HT1080 (cell line): ENCODE measurements at regions not wholly inside any gene's neighbourhood (a gene's known extent, or its start where the extent isn't known, plus 50 kb on each side); places are given as distances from the start of the nearest gene placed in this dataset.

ENCODE experiments used
- DNase-seq: peaks from one replicate; pipeline ENCODE4 v3.0.0-alpha.2; 2015; ENCODE audit warnings: low read depth

DNA sequence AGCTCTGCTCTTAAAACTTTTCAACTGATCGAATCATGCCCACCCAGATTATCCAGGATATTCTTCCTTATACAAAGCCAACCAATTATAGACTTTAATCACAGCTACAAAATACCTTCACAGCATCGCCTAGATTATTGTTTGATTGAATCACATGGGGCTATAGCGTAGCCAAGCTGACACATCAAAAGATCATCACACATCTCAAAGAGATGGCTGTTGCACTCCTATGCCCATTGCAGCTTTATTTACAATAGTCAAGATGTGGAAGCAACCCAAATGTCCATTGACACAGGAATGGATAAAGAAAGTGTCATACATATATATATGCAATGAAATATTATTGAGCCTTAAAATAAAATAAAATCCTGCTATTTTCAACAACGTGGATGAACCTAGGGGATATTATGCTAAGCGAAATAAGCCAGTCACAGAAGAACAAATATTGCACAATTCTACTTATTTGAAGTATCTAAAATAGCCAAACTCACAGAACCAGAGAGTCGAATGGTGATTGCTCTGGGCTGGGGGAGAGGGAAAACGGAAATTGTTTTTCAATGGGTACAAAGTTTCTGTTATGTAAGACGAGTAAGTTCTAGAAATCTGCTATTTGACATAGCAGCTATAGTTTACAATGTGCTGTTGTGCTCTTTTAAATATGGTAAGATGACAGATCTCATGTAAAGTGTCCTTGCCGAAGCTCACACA is 60.9 kb upstream of the ERCC4 start:
- no peak for DNase-seq

- peak; percentile 8 for DNase-seq
These were observed 56.7 kb upstream of the ERCC4 start for GRCh38 chr16:13863075-13863765.

- peak; percentile 16 for DNase-seq
These were observed 55.3 kb upstream of the ERCC4 start for GRCh38 chr16:13864689-13865088.

- peak; percentile 55 for DNase-seq
These were observed 53.9 kb upstream of the ERCC4 start for GRCh38 chr16:13866073-13866472.
